ENCODE measurements at regions not wholly inside any gene's neighbourhood (a gene's known extent, or its start where the extent isn't known, plus 50 kb on each side); places are given as distances from the start of the nearest gene placed in this dataset.

DNA sequence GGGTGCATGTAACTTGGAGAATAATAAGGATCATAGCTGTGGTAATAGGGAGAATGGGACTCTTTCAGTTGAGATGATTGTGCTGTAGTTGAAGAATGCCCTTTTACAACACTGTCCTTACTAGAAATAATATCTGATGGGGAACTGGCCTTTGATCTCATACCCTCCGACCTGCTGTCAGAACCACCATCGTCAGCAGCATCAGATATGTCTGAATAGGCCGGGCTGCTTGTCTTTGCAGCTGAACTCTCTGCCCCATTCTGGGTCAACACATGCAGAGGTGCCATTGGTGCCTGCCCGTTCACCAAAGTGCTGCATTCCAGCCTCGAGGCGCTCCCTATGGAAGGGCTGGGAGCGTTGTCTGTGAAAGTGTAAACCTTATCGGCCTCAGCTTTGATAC is 99.1 kb downstream of the ZNF608 start:
- DNase-seq (ENCODE audit: low spot score) = no peak

DNA sequence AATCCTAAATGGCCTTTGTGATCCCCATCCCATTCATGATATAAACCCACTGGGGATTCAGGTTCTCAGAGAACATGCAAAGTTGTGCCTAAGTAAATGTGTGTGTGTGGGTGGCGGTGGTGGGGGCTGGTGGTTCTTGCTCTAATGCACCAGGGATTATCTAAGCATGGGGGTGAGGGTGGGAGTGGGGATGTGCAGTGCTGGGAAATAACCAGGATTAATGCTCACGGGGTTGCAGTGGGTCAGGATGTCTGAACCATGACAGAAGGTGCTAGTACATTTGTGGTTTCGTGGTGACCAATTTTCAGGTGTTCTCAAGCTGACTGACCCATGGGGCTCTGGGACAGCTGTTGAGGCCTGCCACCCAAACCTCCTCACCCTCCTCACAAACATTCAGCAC is 101.0 kb downstream of the ZNF608 start:
- DNase-seq (ENCODE audit: low spot score) = no peak

DNA sequence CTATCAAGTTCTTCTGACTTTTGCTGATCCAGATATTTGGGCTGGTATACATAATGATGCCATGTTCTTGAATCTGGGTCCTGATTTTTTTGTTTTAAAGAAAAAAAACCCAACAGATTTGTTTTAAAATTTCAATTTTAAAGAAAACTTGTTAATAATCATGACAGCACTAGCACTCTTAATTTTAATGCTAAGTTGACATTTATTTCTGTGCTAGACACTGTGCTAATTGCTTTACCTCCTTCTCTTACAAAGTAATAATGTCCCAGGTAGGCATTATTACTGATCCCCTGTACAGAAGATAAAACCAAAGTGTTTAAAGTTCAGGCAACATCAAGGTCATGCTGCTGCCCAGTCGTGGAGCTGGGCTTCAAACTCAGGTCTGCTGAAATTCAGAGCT is 101.9 kb downstream of the ZNF608 start:
- DNase-seq (ENCODE audit: low spot score) = no peak

DNA sequence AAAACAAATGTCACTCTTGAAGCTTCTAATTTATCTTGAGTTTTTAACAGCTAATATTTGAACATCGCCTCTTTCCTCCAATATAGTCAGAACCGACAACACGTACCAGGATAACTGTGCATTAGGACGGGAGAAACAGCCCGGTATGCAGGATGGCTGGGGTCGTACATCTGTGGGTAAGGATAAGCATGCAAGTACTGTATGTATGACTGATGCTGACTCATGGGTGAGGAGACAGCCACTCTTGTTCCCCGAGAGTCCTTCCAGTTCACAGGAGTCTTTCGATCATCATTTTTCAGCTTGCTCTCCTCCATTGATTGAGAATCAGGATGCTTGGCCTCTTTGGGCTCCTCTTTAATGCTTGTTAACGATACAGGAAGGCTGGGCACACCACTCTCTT is 102.3 kb downstream of the ZNF608 start:
- no peak for DNase-seq (ENCODE audit: low spot score)

DNA sequence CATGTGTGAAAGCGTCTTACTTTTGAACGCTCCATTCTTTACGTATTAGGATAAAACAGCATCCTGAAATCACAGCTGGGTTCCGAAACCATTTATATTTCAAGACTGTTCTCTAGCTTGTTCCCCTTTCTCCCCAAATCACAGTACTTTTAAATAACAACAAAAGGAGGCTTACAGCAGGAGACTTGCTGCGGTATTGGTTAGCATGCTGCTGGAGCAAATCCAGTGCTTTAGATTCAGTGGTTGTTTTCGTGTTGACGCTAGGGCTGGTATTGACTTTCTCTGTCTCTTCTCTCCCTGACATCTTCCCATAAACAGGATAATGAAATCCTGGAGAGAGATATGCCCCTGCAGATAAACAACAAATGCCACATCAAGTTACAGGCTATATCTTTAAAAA is 103.1 kb downstream of the ZNF608 start:
- no peak for DNase-seq (ENCODE audit: low spot score)

DNA sequence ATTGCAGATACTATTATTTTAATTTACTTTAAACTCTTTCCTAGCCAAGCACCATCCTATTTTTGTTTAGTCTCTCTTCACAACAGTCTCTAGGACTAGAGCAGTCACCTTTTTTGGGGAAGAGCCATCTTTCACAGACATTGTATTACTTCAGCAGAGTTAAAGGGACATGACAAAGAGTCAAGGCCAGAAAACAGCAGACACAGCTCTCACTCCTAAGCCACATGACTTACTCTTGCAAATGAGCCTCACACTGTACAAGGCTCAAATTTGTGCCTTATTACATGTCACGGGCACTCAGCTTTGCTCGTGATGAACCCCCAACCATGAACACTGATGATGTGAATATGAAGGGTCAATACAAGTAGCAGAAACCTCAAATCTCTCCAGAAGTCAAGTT is 104.3 kb downstream of the ZNF608 start:
- DNase-seq (ENCODE audit: low spot score) = no peak

DNA sequence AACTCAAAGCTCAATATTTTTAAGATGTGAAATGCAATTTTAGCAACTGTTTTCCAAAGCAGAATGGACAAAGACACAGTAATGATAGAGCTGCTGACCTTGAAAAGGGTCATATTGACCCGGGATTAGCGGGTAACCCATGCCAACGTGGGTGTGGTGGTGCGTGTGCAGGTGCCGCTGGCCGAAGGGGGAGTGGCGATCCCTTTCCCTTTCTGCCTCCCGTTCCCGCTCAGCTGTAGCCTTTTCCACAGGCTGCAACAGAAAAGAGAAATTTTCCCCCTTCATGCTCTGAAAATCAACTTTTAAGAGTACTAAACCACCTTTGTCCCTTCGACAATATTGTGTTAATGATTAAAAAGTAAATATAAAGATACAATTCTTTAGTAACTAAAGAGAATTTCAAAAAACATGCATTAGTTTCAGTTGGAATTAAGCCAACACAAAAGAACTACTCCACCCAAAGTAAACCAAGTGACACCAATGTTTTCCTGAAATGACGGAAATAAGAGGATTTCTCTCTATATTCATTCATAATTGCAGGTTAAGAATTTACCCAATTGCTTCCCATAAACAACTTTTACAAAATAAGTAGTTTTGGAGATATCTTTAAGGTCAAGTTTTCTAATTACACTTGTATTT is 105.2 kb downstream of the ZNF608 start:
- DNase-seq (ENCODE audit: low spot score) = no peak

DNA sequence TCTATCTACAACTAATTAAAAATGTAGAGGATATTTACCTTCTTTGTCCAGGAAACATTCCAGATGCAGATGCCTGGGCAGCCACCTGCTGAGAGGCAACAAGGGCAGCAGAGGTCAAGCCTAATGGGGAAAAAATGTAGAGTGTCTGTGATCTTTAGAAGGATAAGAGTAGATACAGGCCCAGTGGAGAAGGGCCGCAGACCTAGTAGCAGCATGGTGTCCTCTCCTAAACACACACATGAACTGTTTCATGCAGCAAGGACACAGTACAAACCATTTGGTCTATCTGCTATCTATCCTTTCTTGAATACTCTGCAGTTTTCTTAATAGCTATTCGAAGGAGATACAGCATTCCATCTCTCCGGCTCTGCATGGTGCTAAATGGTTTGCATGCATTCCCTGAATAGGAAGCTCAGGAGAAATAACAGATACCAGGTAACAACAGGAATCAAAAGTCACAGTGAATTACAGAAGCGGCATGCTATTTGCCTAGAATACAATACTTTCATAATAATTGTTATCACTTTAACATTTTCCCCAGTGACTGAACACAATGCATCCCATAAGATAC is 107.3 kb downstream of the ZNF608 start:
- no peak for DNase-seq (ENCODE audit: low spot score)

DNA sequence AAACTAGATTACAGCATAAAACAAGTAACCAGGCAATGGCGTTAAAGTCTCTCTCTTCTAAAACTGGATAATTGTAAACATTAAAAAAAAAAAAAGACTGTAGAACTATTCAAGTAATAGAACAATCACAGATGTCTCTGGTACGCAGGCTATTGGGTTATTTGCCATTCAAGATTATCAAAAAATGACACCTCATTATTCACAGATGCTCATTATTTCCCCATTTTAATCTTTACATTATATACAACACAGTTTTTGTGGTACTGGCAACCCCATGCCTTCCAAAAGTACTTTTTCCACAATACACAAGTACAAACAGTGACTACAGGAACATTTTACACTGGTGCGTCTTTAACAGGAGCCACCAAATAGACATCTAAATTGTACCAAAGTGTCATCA is 109.4 kb downstream of the ZNF608 start:
- DNase-seq (ENCODE audit: low spot score) = no peak

DNA sequence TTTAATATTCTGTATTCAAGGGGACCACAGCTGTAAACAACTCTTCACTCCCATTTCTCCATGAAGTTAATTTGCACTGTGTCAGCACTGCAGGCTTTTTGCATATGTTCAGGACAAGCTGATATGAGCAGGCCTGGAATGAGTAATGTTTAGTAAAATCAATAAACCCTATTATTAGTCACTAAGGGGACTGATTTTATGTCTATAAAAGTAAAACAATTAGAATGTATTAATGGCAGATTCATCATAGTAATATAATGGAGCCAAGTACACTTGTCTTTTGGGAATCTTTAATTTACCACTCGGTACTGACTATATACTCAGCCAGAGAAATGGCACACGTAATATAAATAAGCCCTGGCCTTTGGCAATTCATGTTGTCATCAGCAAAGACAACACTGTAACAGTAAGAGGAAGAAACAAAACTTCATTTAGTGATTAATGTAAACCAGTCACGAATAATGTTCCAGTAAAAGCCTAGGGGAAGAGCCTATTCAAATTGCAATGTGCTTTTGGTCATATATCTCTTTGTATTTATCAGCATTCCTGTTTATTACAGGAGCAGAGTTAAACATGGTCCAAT is 111.6 kb downstream of the ZNF608 start:
- no peak for DNase-seq (ENCODE audit: low spot score)

DNA sequence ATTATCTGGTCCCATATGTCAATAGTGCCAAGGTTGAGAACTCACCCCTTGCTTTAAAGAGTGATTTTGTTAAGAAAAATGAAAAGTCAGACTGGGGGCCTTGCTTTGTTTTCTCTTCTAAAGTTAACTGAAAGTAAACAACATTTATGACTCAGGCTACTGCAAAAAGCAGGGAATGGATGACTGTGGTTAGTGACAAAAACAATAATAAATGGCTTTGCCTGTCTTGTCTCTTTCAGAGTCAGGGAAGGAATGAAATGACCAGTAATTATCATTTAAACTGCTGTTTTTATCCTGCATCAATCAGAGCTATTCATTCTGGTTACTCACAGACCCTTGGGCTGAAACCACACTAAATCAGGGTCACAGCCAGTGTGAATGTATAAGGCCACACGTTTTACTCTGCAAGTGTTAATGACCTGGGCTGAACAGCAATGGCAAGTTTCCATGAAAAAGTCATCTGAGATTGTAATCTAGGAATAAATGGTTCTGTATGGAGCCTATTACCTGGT is 112.2 kb downstream of the ZNF608 start:
- no peak for DNase-seq (ENCODE audit: low spot score)

DNA sequence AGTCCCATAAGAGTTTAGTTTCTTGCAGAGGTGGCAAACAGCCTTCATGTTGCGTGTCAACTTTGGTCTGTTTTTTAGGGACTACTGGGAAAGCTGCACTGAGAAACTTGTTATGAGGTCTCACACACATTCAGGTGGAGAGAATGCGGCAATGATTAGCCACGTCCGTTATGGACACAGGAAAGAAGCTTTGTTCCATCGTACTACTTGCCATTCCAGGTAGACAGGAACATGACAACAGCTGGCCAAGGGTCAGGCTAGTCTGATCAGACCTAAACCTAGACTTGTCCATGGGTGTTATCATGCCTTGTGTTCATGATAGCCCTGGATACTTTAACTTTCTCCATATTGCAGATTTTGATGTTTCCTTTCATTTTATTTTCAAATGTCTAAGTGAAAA is 113.2 kb downstream of the ZNF608 start:
- no peak for DNase-seq (ENCODE audit: low spot score)

DNA sequence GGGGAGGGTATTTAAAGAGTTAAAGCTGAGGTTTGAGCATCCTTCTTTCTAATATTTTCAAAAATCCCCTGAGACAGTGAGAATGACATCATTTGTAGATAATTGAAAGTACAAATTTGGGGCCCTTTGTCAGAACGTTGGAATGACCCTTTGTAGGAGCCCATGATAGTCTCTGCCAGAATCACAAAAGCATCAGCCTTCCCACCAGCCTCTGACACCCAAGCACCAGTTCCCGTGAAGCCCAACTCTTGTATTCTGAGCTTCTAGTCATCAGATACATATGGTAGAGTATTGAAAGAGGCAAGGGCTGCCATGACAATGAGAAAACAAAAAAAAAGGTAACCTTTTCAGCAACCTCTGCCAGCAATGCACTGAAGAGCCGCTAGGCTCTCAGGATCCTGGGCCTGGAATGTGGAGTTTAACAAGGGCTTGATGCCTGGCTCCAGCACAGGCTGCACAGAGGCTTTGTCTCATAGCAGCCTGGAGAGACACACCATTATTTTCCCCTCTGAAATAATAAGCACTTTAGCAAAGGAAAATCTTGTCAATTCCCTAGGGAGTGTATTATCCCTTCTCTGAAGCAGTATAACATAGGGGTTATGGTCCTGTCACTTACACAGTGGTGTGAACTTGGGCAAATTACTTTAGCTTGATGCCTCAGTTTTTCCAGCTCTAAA is 114.4 kb downstream of the ZNF608 start:
- DNase-seq (ENCODE audit: low spot score) = no peak

DNA sequence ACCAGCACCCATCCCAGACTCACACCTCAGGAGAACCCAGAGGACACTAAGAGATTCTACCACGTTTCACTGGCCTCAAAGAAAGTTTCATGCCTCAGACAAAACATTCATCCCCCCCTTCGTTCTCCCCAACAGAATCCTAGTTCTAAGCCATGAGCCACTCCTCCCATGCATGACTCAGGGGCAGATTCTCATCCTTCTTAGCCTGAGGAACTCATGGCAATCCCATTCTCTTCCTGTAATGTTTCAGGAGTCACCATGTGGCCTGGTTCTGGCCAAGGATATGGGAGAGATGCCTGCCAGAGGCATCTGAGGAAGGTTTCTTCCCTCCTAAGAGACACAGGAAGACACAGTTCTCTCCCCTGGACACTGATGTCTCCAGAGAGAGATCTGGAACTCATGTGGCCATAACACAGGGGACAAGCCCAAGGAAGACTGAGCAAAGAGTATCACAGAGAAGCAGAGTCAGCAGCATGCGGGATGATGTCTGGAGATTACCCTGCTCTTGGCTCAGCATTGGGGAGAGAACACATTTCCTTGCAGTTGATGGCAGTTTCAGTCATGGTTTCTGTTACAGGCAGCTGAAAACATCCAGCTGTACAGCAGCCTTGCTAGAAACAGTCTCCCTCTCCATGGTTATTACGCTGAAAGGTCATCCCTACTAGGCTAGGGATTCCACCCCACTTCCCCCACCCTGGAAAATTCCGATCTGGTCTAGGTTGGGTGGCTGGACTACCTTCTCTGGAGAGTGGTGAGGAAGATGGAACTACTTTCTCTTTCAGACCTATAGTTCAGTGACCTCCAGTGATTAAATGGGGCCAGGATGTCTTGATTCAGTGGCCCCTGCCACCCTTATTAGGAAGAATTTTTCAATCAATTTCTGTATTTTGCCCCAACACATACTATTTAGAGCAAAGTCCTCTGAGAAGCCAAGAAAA is 115.4 kb downstream of the ZNF608 start:
- no peak for DNase-seq (ENCODE audit: low spot score)

DNA sequence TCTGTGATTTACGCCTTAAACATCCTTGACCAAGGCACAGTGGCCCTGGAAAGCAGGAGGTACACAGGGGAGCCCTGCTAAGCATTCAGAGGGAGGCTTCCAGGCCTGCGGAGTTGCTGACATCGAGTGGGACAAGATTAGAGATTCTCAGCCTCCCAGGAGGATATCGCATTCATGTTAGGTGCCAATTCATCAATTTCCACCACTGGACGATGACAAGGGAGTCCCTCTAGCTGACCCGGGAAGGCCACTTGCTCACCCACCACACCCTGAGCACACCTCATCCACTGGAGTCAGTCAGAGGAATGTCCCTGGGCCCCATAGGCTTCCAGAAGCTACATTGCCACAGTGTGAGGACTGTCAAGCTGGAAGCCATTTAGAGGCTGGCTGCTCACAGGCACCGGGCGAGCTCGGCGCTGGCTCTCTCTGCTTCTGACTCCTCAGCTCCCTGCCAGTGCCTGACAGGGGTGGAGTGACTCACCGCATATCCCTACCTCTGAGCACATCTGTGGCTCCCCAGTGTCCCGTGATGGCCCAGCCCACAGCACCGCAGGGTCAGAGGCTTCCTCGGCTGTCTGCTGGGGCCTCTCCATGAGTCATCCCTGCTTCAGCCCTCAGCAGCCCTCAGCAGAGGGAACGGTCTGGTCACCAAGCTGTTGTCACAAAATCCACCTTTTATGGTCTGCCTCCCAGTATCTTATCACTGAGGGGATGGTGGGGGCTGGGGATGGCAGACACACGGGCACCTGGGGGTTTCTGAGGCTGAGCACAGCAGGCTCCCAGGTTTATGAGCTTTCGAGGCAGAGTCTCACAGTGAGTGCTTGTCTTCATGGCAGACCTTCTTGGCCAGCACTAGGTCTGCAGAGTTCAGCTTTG is 117.5 kb downstream of the ZNF608 start:
- DNase-seq (ENCODE audit: low spot score) = peak; percentile 52

DNA sequence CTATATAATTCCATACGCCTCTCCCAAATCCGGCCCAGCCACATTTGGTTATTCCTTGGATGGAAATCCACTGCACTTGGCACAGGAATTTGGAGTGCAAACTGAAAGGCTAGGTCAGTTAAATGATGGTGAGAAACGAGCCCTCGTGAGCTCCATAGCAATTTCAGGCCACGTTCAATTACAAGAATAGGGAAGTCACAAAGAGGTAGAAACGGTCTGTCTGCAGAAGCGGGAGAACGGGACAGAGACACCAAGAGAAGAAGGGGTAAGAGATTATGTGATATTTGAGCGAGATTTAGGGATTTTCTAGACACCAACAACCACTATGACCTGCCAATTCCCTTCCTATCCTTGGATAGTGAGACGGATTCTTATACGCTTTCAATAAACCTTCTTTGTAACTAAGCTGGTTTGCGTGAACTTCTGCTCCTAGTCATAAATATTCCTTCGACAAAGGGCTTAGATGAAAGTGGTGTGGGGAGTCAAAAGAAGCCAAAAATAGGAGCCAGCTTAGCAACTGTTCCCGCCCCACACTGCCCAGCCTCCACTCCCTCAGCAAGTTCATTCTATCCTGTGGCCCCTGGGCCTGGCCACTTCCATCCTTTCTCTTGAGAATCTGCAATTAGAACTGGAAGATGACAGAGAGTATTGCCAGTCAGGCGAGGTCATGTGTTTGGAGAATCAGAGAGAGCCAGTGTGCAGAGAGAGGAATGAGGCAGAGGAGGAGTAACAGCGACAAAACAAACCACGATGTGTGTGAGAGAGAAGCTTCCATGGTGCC is 118.4 kb downstream of the ZNF608 start:
- no peak for DNase-seq (ENCODE audit: low spot score)

DNA sequence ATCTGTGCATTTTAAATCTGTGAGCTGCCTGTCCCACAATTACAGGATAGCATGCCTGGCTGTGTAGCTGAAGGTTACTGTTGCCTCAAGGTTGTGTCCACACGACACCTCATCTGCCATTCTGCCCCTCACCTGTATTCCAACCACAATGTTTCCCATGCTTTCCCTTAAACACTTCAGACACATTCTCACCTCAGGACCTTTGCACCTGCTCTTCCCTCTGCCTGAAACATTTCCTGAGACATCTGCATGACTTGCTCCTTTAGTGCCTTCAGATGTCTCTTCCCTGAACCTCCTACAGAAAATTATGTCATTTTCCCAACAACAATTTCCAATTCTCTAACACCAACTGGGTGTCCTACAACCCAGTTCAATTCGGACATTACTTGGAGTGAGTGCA is 120.4 kb downstream of the ZNF608 start:
- DNase-seq (ENCODE audit: low spot score) = no peak

DNA sequence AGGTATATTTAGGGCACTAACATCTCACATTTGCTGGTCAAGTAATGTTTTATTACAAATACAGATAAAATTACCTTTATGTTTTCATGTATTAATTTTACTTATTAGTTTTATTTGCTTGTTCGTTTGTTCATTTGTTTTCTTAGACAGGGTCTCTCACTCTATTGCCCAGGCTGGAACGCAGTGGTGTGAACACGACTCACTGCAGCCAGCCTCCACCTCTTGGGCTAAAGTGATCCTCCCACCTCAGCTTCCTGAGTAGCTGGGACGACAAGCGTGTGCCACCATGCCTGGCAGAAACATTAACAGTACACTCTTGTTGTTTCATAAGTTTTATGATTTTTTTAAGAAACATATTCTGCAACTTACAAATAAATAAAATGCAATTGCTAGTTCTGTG is 123.2 kb downstream of the ZNF608 start:
- no peak for DNase-seq (ENCODE audit: low spot score)

DNA sequence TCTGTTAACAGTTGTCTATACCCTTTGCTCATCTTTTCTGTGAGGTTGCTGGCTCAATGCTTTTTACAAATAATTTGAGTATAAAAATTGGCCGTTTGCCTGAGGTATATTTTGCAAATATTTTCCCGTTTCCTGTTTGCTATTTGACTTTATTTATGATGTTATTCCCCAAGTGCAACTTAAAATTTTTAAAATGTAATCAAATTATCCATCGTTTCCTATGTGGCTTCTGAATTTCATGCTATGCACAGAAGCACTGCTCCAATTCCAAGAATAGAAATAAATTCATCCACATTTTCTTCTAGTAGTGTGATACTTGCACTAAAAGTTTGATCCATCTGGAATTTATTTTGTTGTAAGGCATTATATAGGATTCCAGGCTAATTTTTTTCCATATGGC is 123.6 kb downstream of the ZNF608 start:
- DNase-seq (ENCODE audit: low spot score) = no peak

DNA sequence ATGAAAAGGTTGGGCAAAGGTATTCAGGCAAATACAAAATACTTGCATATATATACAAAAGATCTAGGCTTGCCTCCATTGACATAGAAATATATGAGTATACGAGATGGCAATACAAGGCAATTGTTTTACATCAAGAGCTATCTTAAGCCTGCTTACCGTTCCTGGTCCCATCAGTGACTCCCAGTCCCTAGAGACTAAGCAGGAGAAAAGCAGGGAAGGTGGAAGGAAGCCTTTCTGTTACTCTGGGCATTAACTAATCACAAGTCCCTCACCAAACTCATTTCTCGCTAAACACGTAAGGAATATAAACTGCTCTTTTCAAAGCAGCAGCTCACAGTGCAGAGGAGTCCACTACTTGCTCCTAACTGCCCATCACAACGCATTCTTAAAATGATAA is 125.2 kb downstream of the ZNF608 start:
- no peak for DNase-seq (ENCODE audit: low spot score)

Data from ureter (tissue), 1 donor.